ENCODE measurements at regions not wholly inside any gene's neighbourhood (a gene's known extent, or its start where the extent isn't known, plus 50 kb on each side); places are given as distances from the start of the nearest gene placed in this dataset.
"Not testable (repeated sequence)": the region's sequence is repeated elsewhere in the genome, so short reads cannot be mapped to it uniquely, and the experiment has no call there.

DNA sequence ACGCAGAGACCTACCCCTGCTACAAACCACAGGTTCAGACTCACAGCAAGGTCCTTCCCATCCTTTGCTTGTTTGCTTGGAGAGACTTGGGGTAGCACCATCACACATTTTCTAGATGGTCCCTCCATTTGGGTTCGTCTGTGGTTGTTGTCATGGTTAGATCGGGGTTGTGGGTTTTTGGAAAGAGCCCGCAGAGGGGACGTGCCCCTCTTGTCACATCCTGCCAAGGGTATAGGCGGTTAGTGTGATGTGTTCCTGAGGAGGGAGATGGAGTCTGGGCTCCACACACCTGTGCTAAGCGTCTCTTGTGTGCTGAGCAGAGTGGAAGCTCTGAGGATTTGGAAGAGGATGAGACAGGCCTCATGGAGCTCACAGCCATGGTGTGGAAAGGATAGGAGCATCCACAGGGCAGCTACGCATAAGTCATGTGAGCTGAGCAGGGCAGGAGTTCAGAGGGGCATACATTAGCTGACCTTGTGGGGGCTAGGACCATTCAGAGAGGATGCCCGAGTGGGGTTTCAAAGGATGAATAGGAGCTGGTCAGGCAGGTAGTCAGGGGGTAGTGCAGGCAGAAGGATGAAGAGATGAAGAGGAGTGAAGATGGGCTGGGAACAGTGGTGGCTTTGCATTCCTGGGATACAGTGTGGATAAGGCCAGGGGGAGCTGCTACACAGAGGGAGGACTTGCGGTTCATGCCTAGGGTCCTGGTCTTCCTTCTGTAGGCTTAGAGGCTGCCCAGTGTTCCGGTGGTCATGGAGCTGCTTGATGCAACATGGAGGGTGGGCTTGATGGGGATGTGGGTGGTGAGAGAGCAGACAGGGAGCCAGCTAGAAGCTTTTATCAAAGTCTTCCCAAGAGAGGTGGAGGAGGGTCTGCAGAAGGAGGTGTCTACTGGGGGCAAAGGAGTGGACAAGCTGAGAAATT is 62.9 kb downstream of the ACKR3 start:
- no peak for DNase-seq

DNA sequence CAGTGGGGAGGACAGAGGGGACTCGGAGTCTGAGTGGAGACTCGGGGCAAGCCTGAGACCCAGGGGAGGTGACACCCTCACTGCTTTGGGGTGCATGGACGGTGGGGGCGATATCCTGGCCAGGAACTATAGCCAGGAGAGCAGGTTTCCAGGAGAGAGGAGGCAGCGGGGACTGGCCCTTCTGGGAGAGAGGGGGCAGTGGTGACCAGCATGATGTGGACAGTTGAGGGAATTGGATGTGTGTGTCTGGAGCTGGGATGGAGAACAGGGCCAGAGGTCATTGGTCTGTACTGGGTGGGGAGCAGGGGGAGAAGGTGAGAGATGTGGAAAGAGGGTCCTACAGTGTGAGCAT is 63.6 kb downstream of the ACKR3 start:
- DNase-seq: no peak

DNA sequence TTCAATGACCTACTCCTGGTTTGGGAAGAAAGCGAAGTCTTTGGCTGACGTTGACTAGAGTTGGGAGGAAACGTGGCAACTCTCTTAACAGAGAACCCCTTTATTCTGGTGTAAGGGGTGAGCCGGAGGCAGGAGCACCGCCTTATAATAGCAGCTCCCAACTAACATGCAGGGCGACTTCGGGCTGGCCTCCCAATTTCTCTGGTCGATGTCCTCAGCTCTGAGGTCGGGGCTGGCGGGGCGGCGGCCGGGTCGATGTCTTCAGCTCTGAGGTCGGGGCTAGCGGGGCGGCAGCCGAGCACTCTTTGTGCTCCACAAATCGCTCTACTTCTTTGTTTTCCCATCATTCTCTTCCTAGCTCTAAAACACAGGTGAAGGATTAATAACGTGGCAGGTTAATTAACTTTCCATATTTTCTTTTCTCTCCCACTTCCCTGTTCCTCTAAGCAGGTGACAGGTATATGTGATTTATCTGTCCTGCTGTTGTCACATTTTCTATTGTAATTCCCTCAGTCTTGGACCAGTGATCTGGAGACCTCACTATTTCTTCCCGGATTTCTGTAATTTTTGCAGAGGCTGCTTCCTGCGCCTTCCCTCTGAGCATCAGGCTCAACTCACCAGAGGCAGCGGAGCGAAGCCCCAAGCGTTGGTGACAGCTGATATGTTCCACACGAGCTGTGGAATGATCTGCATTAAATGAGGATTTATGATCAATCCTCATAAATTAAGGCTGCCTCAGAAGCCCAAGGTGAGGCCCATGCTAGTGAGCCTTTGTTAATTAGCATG is 64.3 kb downstream of the ACKR3 start:
- DNase-seq: no peak

DNA sequence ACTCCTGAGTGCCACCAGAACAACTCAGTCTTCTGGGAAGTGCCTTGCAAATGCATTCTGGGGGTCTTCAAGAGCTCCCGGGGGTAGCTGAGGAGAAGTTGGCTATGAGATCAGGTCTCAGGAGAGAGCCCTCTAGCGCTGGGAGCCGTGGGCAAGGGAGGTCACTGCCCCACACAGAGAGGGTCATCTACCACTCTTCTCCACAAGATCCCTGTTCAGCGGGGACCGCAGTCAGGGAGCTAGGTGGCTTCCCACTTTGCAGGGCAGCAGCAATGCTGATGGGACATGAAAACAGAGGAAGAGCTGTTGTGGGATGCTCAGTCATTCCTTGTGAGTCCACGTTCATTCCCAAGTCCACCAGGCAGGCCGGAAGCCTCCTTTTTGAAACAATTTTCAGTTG is 66.6 kb downstream of the ACKR3 start:
- no peak for DNase-seq

DNA sequence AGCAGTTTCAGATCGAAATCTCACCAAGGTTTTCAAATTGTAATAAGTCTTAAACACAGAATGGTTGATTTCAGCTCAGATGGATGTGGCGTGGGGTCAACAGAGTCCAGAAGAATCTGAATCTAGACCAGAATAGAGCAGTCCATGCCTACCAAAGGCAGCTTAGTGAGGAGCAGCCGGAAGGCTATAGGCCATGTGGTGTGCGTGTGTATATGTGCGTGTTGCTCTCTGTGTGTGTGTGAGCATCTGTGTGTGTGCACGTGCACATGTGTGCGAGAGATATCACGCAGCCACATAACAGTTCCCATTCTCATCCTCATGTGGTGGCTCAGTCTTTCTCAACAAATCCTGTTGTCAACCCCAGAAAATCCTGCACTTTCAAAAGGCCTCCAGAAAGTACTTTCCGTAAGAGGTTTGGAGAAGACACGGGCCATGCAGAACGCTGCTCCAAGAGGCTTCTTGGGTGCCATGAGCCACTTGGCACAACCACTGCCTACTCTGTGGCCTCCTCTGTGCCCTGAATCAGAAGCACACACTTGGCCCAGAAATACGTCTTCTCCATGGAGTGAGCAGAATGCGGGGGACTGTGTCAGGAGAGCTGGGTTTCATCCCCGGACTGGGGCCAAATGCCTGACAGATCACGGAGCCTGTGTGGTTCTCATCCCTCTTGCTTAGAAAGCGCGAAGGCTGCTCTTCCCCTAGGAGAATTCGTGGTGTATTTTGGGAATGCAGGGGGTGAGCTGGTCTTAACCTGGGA is 67.3 kb downstream of the ACKR3 start:
- DNase-seq: no peak

DNA sequence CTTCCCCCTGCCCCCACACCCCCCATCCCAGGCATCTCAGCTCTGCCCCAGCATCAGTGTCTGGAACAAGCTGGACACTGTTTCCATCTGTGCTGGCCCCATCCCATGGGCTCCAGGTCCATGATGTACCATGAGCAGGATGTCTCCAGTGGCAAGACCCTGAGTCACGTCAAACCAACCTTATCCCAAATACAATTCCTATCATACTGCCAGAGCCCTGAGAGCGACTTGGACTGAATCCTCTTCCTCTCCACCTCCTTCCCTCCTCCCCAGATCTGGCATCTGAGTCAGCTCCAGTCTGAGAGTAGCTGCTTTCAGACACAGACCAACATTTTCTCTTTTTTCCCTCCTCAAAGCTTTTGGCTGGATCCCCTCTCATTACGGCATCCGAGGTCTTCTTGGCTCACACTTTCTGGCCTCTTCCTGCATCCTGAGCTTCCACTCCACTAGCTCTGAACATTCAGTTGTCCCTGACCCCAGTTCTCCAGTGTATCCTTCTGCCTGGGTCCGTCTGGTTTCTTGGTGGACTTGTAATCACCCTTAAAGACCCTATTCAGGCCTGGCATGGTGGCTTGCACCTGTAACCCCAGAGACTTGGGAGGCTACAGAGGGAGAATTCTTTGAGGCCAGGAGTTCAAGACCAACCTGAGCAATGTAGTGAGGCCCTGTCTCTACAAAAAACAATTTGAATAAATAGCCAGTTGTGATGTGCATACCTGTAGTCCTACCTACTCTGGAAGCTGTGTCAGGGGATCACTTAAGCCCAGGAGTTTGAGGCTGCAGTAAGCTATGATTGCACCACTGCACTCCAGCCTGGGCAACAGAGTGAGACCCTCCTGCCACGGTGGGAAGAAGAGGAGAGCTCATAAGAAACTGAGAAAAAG is 68.3 kb downstream of the ACKR3 start:
- no peak for DNase-seq

DNA sequence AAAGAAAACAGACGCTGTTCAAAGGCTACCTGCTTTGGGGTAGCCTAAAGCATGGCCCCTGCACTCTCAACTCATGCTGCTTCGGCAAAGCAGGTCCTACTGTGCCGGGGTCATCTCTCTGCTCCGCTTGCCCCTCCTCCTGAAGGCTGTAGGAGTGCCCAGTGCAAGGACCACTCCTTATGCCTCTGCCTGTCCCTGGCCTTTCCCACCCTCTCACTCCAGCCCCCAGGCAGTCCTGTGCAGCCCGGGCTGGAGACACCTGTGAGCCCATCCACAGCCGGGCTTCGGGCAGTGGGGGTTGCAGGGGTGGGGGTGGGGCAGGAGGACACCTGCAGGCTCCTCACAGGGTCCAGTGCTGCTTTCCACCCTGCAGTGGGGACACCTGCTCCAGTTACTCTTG is 69.1 kb downstream of the ACKR3 start:
- DNase-seq: no peak

DNA sequence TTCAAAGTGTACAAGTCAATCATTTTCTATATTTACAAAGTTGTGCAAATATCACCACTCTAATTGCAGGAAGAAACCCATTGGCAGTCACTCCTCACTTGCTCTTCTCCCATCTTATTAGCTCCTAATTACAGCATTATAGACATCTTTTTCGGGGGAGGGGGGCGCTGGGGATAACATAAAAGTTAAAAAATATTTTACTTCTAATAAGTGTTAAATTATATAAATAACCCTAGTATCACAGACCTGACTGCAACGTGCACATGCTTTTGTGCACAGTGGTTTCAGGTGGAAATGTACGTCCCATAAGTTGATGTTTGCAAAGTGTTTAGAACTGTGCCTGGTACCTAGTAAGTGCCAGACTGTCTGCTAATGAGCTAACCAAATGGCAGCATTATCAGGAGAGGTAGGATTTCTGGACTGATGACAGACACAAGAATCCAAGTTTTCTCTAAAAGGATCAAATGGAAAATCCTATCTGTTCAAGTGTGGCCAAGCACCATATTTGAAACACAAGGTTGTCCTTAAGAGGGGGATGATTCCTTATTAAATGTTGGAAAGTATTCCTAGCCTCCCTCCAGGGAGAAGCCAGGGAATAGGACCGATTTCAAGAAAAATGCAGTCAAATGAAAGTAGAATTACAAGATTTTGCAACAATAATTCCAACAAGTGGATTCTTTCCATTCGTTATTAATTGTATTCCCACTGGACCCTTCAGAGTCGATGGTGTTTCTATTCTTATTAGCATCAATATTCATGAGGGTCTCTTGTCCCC is 70.0 kb downstream of the ACKR3 start:
- no peak for DNase-seq

DNA sequence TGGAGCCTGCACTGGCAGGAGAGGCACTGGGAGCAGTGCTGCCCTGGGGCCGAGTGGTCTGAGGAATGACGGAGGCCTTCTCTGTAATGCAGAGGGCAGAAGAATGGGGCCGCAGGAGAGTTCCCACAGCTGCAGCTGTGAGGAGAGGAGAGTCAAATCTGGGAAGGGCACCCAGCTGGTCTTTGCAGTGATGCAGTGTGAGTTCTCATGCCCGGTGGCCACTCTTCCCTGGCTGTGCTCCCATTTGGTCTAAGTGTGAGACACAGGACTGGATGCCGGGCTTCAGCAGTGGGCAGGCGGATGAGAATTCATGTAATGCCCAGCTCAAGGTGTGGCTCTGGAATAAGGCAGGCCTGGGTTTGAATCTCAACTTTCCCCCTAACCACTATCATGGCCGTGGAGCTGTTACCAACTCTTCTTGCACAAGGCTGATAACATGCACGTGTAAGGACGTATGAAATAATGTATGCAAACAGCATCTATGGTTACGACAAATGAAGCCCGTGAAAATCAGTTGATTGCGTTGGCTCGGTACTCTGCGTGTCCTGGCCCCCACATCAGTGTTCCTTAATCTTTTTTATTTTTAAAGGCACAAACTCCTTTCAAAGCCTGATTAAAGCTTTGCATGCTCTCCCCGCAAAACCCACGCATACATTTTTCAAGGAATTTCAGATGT is 71.6 kb downstream of the ACKR3 start:
- no peak for DNase-seq

DNA sequence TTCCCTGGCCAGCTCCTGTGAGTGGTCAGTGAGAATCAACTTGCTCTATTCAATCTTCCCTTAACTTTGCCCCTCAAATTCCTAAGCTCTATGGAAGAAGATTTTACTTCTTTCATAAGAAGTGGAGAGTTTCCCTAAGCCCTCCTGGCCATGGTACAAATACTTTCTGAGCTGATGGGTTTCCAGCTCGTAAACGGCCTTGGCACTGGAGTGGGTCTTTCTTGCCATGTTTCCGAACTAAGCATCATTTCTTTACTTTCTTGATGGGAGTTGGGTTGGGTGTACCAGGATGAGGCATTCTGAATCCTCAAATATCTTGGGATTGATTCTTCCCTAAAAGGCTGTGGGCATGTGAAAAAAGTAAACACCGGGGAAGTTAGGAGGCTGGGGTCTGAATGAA is 72.5 kb downstream of the ACKR3 start:
- DNase-seq: no peak

DNA sequence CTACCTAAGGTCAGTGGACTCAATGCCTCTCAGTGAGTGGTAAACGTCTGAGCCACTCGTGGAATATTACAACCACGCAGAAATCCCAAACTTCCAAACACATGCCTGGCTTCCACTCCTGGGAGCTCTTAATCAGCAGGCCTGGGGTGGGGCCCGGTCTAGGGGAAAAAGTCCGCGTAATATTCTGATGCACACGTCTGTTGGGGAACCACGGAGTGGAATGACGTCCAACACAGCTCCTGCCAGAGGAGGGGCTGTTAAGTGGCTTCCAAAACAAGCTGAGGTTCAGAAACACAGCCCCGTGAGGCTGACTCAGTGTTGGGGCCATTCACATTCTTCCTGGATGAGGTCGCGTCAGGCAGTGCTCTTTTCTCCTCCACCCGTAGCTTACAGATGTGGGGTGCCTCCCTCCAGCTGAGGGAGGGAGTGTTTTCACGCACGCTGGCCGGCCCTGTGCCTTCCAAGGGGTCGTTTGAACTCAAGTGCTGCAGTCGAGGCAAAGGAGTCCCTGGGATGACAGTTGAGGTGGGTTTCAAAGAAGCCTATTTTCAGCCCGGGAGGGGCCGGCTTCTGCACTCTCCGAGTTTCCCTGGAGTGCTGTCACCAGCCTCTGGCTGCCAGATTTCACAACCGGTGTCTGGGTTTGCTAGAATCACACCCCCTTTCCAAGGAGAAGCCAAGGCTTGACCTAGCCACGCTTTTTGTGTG is 73.1 kb downstream of the ACKR3 start:
- no peak for DNase-seq

DNA sequence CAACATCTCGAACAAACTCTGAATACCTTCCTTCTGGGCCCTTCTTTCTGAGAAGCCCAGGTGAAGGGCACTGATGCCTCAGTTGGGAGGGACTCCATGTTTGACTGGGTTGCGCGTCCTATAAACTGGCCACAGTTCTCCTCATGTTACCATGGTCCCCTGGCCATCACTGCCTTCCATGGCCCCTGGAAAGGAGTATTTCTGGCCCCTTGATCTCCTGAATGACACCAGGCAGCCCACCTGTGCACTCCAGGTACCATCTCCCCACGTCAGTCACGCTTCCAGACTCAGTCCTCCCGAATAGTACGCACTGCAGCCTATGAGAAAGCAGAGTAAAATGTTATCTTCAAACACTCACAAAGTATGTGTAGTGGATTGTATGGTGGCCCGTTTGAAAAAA is 73.9 kb downstream of the ACKR3 start:
- no peak for DNase-seq

DNA sequence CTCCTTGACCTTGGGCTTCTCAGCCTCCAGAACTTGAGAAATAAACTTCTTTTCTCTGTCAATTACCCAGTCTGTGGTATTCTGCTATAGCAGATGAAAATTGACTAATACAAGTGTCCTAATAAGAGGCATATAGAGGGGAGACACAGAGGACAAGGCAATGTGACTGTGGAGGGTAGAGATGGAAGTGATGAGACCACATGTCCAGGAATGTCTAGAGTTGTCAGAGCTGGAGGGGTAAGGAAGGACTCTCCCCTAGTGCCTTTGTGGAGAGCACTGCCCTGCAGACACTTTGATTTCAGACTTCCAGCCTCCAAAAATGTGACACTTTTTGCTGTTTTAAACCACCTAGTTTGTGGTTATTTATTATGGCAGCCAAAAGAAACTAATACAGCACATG is 74.4 kb downstream of the ACKR3 start:
- no peak for DNase-seq

DNA sequence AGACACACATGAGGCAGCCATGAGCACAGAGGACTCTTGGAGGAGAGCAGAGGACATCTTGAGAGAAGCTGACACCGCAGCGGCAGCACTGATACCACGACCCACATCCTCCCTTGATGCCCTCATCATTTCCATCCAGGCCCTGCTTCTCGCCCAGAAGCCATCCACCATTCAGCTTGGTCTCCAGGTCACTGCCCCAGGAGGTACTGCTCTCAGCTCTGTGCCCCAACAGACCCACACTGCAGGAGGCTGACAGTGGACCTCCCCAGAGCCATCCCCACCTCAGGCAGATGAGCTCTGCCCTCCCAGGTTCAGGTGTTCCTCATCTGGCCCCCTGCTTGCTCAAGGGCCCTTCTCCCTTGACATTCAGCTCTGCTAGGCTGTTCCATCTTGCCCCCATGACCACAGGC is 74.9 kb downstream of the ACKR3 start:
- DNase-seq: no peak

DNA sequence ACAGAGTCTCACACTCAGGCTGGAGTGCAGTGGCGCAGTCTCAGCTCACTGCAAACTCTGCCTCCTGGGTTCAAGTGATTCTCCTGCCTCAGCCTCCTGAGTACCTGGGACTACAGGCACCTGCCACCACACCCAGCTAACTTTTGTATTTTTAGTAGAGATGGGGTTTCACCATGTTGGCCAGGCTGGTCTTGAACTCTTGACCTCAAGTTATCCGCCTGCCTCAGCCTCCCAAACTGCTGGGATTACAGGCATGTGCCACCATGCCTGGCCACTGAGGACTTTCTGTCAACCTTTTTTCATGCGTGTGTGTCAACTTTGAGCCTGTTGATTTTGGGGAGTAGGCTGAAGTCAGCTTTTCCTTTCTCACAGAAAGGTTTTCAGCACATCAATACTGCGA is 75.5 kb downstream of the ACKR3 start:
- not testable (repeated sequence) for DNase-seq

DNA sequence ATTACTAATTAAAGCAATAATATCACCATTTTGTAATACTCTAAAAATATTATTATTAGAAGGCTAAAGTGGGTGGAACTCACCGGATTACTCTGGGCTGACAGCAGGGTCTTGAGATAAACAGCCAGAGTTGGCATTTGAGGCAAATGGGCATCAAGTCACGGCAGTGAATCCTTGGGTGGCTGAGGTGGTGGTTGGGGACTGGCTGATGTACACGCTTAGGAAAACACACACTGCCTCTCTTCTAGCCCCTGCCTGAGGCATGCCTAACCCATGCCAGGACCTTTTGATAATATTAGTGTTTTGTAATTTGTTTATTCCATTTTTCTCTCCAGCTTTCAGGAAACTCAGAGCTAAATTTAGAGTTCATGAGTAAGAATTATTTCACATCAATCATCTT is 76.8 kb downstream of the ACKR3 start:
- DNase-seq: no peak

DNA sequence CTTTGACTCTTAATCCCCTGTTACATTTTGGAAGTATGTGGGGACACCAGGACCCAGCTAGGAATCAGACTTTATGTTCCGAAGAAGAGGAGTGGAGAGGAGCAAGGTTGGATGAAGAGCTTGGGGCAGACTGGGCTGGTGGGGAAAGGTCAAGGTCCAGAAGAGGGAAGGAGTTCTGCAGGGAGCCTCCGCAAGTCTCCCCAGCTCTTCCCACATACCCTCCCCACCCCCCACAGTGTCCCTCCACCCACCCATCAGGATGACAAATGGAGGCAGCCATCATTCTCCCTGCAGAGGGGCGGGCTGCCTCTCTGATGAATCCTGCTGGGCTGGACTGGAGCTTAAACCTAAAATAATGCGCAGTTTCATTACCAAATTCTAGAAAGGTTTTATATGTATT is 77.2 kb downstream of the ACKR3 start:
- no peak for DNase-seq

DNA sequence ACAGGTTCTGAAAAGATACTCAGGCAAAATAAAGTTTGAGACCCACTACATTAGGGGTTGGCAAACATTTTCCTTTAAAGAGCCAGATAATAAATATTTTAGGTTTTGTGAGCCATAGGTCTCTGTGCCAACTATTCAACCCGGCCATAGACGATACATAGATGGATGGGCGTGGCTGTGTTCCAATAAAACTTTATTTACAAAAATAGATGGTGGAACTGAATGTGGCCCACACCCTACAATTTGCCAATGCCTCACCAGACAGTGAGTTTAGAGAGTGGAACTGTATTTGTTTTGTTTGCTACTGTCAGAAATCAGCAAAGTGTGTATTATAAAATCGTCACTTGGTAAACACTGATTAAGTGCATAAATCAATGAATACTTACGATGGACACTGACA is 78.0 kb downstream of the ACKR3 start:
- no peak for DNase-seq

DNA sequence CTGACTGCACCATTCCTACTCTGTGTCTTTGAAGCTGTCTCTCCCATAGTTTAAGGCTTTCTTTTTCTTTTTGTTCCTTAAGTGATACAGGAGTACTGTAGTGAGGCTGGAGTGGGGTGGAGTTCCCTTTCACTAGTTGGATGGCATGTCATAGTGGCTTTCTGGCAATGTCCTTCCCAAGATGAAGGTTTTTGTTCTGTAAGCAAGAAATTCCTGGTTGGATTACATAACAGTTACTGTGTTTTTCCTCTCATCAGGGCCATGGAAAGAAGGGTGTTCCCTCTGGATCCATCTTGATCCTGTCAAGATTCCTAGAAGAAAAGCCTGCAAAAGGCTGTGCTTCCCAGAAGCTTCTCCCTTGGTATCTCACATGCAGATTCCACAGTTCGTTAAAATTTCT is 84.2 kb downstream of the ACKR3 start:
- DNase-seq: no peak

DNA sequence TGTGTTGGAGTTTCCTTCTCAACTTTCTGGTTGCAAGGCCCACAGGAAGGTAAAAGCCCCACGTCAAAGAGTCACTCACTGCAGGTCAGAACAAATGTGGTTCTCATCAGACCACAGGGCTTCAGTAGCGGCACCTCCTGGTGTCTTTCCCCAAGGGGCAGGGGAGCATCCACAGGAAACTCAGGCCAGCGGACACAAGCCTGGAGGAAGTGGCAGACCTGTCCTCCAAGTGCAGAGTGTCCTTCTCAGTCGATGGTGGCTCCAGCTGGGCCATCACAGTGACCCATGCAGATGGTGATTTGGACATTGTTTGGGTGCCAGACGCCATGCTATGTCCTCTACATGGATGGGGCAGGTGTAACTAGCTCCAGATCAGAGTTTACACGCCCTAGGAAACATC is 84.9 kb downstream of the ACKR3 start:
- no peak for DNase-seq

DNA sequence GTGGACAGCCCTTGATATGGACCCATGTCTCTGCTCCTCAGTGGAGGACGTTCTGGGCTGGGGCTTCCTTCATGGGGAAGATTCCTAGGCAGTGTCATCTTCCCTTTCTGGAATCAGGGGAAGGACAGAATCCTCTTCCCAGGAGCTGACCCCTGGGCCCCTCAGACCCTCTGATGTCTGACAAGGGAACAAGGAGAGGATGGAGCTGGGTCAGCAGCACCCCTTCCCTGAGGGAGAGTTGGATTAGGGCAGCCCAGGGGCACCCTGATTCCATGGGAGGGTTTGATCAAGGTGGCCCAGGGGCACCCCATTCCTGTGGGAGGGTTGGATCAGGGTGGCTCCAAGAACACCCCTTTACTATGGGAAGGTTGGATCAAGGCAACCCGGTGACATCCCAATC is 86.5 kb downstream of the ACKR3 start:
- no peak for DNase-seq
